ENCODE measurements at regions not wholly inside any gene's neighbourhood (a gene's known extent, or its start where the extent isn't known, plus 50 kb on each side); places are given as distances from the start of the nearest gene placed in this dataset.

- no peak overlapping the region for H3K4me3 ChIP-seq (ENCODE audit: low read length)
These were observed 177.6 kb upstream of the DPYD start for GRCh38 chr1:98098473-98098872.

DNA sequence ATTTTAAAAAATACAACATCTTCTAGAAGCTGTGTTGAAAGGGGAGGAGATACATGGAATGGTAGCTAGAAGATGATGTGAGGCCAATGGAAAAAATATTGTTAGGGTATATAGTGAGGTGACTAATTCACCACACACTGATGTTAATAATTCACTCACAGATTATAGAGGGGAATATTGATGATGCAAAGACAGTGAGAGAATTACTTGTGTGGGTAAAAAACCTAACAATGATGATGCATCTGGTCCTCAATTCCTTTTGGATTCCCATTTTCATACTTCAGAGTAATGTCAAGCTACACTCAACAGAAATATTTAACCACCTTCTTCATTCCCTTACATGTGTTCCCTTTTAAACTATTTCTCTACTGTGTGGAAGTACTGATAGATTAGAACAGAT, 169.5 kb upstream of the DPYD start:
- no peaks in the 10 kb centered on the region for H4K20me1 ChIP-seq (ENCODE audit: control insufficient read depth, insufficient read depth, low read depth, low read length)
- H3K79me2 ChIP-seq (ENCODE audit: control insufficient read depth, low read length) = no peaks in the 10 kb centered on the region
- H3K9me2 ChIP-seq (replicated peaks; ENCODE audit: control insufficient read depth, low read length) = no peaks in the 10 kb centered on the region; the same call in 1 of the 2 replicates
- H3K36me3 ChIP-seq (ENCODE audit: control insufficient read depth, low read length) = no peaks in the 10 kb centered on the region
- no peaks in the 10 kb centered on the region for H3K9me3 ChIP-seq (ENCODE audit: control insufficient read depth, insufficient read depth, low read length)
- H3K4me2 ChIP-seq (ENCODE audit: low read length) = no peak overlapping the region
- no peak overlapping the region for H3K27ac ChIP-seq (ENCODE audit: low read depth, low read length)
- no peaks in the 10 kb centered on the region for H3K4me1 ChIP-seq (ENCODE audit: control insufficient read depth, low read length)
- H3K4me3 ChIP-seq (ENCODE audit: low read length) = no peak overlapping the region
- H3K27me3 ChIP-seq (ENCODE audit: control insufficient read depth, low read length) = no peaks in the 10 kb centered on the region
- TF ChIP-seq CTCF (IDR thresholded peaks at IDR 0.05; ENCODE audit: low read depth, low read length, poor library complexity, severe bottlenecking) (no peak), EZH2phosphoT487 (IDR thresholded peaks at IDR 0.05; ENCODE audit: borderline replicate concordance, low read length) (no peak)
- H3F3A ChIP-seq (ENCODE audit: control insufficient read depth, insufficient read depth) = no peaks in the 10 kb centered on the region

More at GRCh38 chr1:98098473-98098872, 177.6 kb upstream of the DPYD start:
- H3K9me2 ChIP-seq (replicated peaks; ENCODE audit: control insufficient read depth, low read length) = no peaks in the 10 kb centered on the region
- H3K4me1 ChIP-seq (ENCODE audit: control insufficient read depth, low read length) = no peaks in the 10 kb centered on the region
- no peak for TF ChIP-seq CTCF (IDR thresholded peaks at IDR 0.05; ENCODE audit: low read depth, low read length, poor library complexity, severe bottlenecking)
- TF ChIP-seq EZH2phosphoT487 (IDR thresholded peaks at IDR 0.05; ENCODE audit: borderline replicate concordance, low read length) = no peak
- H3K79me2 ChIP-seq (ENCODE audit: control insufficient read depth, low read length) = no peaks in the 10 kb centered on the region
- no peaks in the 10 kb centered on the region for H3K9me3 ChIP-seq (ENCODE audit: control insufficient read depth, insufficient read depth, low read length)
- H3F3A ChIP-seq (ENCODE audit: control insufficient read depth, insufficient read depth) = no peaks in the 10 kb centered on the region
- no peak overlapping the region for H3K4me2 ChIP-seq (ENCODE audit: low read length)
- H3K36me3 ChIP-seq (ENCODE audit: control insufficient read depth, low read length) = no peaks in the 10 kb centered on the region
- no peak overlapping the region for H3K27ac ChIP-seq (ENCODE audit: low read depth, low read length)
- H4K20me1 ChIP-seq (ENCODE audit: control insufficient read depth, insufficient read depth, low read depth, low read length) = no peaks in the 10 kb centered on the region
- no peaks in the 10 kb centered on the region for H3K27me3 ChIP-seq (ENCODE audit: control insufficient read depth, low read length)

GRCh38 chr1:98088381-98088780, 167.5 kb upstream of the DPYD start:
- no peak for TF ChIP-seq CTCF (IDR thresholded peaks at IDR 0.05; ENCODE audit: low read depth, low read length, poor library complexity, severe bottlenecking)
- TF ChIP-seq EZH2phosphoT487 (IDR thresholded peaks at IDR 0.05; ENCODE audit: borderline replicate concordance, low read length) = no peak
- Histone ChIP-seq H3K27ac (ENCODE audit: low read depth, low read length) (no peak overlapping the region), H3F3A (ENCODE audit: control insufficient read depth, insufficient read depth) (no peaks in the 10 kb centered on the region), H3K4me2 (ENCODE audit: low read length) (no peak overlapping the region), H3K9me3 (ENCODE audit: control insufficient read depth, insufficient read depth, low read length) (no peaks in the 10 kb centered on the region), H3K79me2 (ENCODE audit: control insufficient read depth, low read length) (no peaks in the 10 kb centered on the region), H3K4me1 (ENCODE audit: control insufficient read depth, low read length) (no peaks in the 10 kb centered on the region), H4K20me1 (ENCODE audit: control insufficient read depth, insufficient read depth, low read depth, low read length) (no peaks in the 10 kb centered on the region), H3K27me3 (ENCODE audit: control insufficient read depth, low read length) (no peaks in the 10 kb centered on the region), H3K4me3 (ENCODE audit: low read length) (no peak overlapping the region), H3K9me2 (replicated peaks; ENCODE audit: control insufficient read depth, low read length) (no peaks in the 10 kb centered on the region; the same call in 1 of the 2 replicates), H3K36me3 (ENCODE audit: control insufficient read depth, low read length) (no peaks in the 10 kb centered on the region)

Data from DOHH2 (cell line).